ENCODE measurements at regions not wholly inside any gene's neighbourhood (a gene's known extent, or its start where the extent isn't known, plus 50 kb on each side); places are given as distances from the start of the nearest gene placed in this dataset.

DNA sequence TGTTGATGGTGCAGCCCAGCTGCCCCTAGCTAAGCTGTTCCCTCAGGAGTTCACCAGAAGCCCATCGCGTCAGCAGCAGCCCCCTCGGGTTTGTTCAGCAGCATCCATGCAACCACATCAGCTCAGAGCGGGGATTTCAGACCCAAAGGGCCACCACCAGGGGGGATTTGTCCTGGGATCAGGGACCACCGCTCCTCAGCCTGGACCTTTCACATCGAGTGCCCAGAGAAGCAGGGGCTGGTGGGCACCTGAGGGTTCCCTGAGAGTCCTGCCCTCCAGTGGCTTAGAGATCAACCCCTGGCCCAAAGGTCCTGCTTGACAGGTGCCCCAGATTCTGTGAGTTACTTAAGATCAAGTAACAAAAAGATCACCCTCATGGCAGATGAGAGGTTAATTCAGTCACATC is 65.9 kb upstream of the C14orf180 start:
- intact Hi-C loops (cut with DNase I), result no loop called here
- 88 to 93% methylated on average over 4 to 6 of the region's 6 CpGs for WGBS, 2 donors
- Histone ChIP-seq H3K36me3 (no peaks in the 10 kb centered on the region), H3K27me3 (no peaks in the 10 kb centered on the region), H3K27ac (no peak overlapping the region), H3K4me3 (replicated peaks in 1 of 3) (no peak overlapping the region), H3K9me3 (no peaks in the 10 kb centered on the region), H3K4me1 (no peaks in the 10 kb centered on the region)
- DNase-seq, result no peak
- no peak for TF ChIP-seq POLR2A (IDR thresholded peaks at IDR 0.05)
- TF ChIP-seq CTCF (IDR thresholded peaks at IDR 0.05), result no peak

DNA sequence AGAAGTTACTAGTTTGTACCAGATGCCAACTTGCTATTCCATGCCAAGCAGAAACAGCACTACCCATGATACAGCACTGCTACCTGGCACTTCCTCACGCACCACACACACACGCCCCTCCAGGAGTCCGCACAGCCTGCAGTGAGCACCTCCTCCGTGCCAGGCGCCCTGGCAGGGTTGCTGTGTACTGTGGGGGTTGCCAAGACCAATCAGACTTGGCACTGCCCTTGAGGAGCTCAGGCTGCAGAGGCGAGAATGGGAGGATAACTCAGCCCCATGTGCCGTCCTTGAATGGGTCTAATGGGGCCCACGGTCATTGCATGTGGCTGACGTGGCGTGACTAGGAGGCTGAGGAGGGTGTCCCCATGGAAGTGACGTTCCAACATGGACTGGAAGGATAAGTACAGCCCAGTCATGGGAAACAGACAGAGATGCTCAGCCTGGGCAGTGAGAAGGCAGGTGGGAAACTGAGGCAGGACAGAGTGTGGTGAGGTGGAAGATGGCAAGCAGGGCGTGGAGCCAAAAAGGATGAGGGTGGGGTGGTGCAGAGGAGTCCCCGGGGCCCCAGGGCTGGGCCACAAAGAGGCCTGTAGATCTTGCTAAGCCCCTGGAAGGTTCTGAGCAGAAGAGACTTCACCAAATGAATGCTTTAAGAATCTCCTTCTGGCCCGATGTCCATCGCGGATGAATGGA is 65.3 kb upstream of the C14orf180 start:
- 81 to 84% methylated on average over 15 of the region's 16 CpGs for WGBS, 2 donors
- H3K4me1 ChIP-seq, result no peaks in the 10 kb centered on the region
- H3K9me3 ChIP-seq, result no peaks in the 10 kb centered on the region
- no peaks in the 10 kb centered on the region for H3K36me3 ChIP-seq
- H3K27ac ChIP-seq, result no peak overlapping the region
- H3K27me3 ChIP-seq, result no peaks in the 10 kb centered on the region
- H3K4me3 ChIP-seq (replicated peaks in 1 of 3), result no peak overlapping the region
- TF ChIP-seq CTCF (IDR thresholded peaks at IDR 0.05) (no peak), POLR2A (IDR thresholded peaks at IDR 0.05) (no peak)
- no peak for DNase-seq
- intact Hi-C loops (cut with DNase I), result no loop called here

- Histone ChIP-seq H3K36me3 (no peaks in the 10 kb centered on the region), H3K4me3 (replicated peaks in 1 of 3) (no peak overlapping the region), H3K4me1 (no peaks in the 10 kb centered on the region), H3K27ac (no peak overlapping the region), H3K27me3 (no peaks in the 10 kb centered on the region), H3K9me3 (no peaks in the 10 kb centered on the region)
- intact Hi-C loops (cut with DNase I), result no loop called here
- no peak for DNase-seq
- 82 to 86% methylated on average over 17 of the region's 17 CpGs for WGBS, 2 donors
- no peak for TF ChIP-seq CTCF (IDR thresholded peaks at IDR 0.05)
- no peak for TF ChIP-seq POLR2A (IDR thresholded peaks at IDR 0.05)
Observed at GRCh38 chr14:104515059-104515810, 64.3 kb upstream of the C14orf180 start.

DNA sequence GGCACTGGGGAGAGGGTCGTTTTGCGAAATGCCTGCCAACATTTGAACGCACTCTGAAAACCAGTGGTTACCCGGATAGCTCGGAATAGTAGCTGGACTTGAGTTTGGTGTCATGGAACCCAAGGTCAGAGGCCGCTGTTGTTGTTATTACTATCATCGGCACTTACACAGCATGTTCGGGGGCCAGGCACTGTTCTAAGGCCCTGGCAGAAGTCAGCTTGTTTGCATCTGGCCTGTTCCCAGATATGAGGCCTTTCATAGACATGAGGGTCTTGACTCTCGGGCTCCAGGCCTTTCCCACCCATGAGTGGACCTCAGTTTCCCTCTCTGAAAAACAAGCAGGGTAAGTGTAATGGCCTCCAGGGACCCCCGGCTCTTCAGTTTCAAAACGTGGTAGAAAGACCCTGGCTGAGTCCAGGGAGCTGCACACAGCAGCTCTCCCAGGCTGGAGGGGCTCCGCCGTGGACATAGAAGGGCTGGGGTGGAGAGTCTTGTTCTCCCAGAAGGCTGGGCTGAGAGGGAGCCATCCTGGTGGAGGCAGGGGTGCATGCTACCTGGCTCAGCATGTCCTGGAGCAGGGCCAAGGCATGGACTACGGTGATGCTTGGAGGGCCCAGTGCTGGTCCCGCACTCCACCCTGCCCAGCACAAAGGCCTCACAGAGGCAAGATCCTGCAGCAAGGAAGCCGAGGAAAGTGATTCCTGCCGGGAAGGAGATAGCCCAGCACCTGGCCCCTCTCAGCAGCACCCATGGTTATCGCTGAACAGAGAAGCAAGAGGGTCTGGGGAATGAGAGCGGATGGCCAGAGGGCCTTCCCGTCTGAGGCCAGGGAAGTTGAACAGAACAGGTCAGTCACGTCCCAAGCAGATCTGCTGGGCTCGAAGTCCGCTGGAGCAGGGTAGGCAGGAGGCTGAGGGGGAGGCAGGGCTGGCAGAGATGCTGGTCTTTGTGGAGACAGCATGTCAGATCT is 63.5 kb upstream of the C14orf180 start:
- no peak for DNase-seq
- Histone ChIP-seq H3K27me3 (no peaks in the 10 kb centered on the region), H3K36me3 (no peaks in the 10 kb centered on the region), H3K4me1 (no peaks in the 10 kb centered on the region), H3K4me3 (replicated peaks in 1 of 3) (no peak overlapping the region), H3K9me3 (no peaks in the 10 kb centered on the region), H3K27ac (no peak overlapping the region)
- intact Hi-C loops (cut with DNase I), result no loop called here
- 87 to 91% methylated on average over 18 to 23 of the region's 23 CpGs for WGBS, 2 donors
- no peak for TF ChIP-seq POLR2A (IDR thresholded peaks at IDR 0.05)
- no peak for TF ChIP-seq CTCF (IDR thresholded peaks at IDR 0.05)
